Mesendoderm (in vitro differentiated cells): ENCODE measurements at regions not wholly inside any gene's neighbourhood (a gene's known extent, or its start where the extent isn't known, plus 50 kb on each side); places are given as distances from the start of the nearest gene placed in this dataset.

ENCODE experiments used
- DNase-seq: peaks from one replicate; pipeline ENCODE4 v3.0.0; 2013
- H2AK5ac ChIP-seq: 2 replicates; pipeline ENCODE4 v1.6.1; 2013; ENCODE audit warnings: low read length, inconsistent platforms
- H2BK120ac ChIP-seq: 2 replicates; pipeline ENCODE4 v1.6.1; 2013; ENCODE audit warnings: low read depth, mild to moderate bottlenecking, low read length, moderate library complexity, mixed read lengths
- H2BK15ac ChIP-seq: replicated peaks from 2 replicates; pipeline ENCODE4 v1.6.1; 2013; ENCODE audit warnings: low read depth, mild to moderate bottlenecking, moderate library complexity
- H2BK5ac ChIP-seq: 2 replicates; pipeline ENCODE4 v1.6.1; 2013; ENCODE audit warnings: low read length, inconsistent platforms
- H3K18ac ChIP-seq: 2 replicates; pipeline ENCODE4 v1.6.1; 2013; ENCODE audit warnings: mild to moderate bottlenecking, low read length, mixed read lengths
- H3K23ac ChIP-seq: one replicate; pipeline ENCODE4 v1.6.1; 2013; ENCODE audit warnings: low read length
- H3K27ac ChIP-seq: 2 replicates; pipeline ENCODE4 v1.5.1; 2013; ENCODE audit warnings: low read depth, mild to moderate bottlenecking, inconsistent platforms, low read length, moderate library complexity
- H3K27me3 ChIP-seq: 2 replicates; pipeline ENCODE4 v1.6.1; 2013; ENCODE audit warnings: low read length, control low read depth, mild to moderate bottlenecking, inconsistent platforms; ENCODE audit not compliant: insufficient read depth, poor library complexity
- H3K36me3 ChIP-seq: 2 replicates; pipeline ENCODE4 v1.6.1; 2013; ENCODE audit warnings: low read length, inconsistent platforms; ENCODE audit not compliant: control insufficient read depth, insufficient read depth
- H3K4ac ChIP-seq: one replicate; pipeline ENCODE4 v1.6.1; 2013; ENCODE audit warnings: low read depth, mild to moderate bottlenecking, low read length, moderate library complexity
- H3K4me1 ChIP-seq: 2 replicates; pipeline ENCODE4 v1.6.1; 2013; ENCODE audit warnings: low read depth, low read length, inconsistent platforms; ENCODE audit not compliant: control insufficient read depth
- H3K4me2 ChIP-seq: 2 replicates; pipeline ENCODE4 v1.6.1; 2013; ENCODE audit warnings: low read length
- H3K4me3 ChIP-seq: 2 replicates; pipeline ENCODE4 v1.5.1; 2013; ENCODE audit warnings: mild to moderate bottlenecking, low read length
- H3K56ac ChIP-seq: one replicate; pipeline ENCODE4 v1.6.1; 2013; ENCODE audit warnings: low read length
- H3K79me1 ChIP-seq: 2 replicates; pipeline ENCODE4 v1.6.1; 2013; ENCODE audit warnings: low read length, inconsistent platforms
- H3K79me2 ChIP-seq: 2 replicates; pipeline ENCODE4 v1.6.1; 2013; ENCODE audit warnings: mild to moderate bottlenecking, low read length; ENCODE audit not compliant: control insufficient read depth, insufficient read depth
- H3K9ac ChIP-seq: 2 replicates; pipeline ENCODE4 v1.6.1; 2013; ENCODE audit warnings: low read length, inconsistent platforms
- H4K5ac ChIP-seq: one replicate; pipeline ENCODE4 v1.6.1; 2013; ENCODE audit warnings: low read length
- H4K8ac ChIP-seq: one replicate; pipeline ENCODE4 v1.6.1; 2013; ENCODE audit warnings: low read depth, mild to moderate bottlenecking, control low read depth, low read length, moderate library complexity
- WGBS: extraction: QIAGEN DNeasy Blood & Tissue Kit; methylation state at CpG from one replicate; pipeline ENCODE4 v1.1.7; 2013; ENCODE audit warnings: low lambda C conversion rate, missing lambda C conversion rate; ENCODE audit not compliant: insufficient coverage; ENCODE audit errors: extremely low coverage; 5-methylcytosine and 5-hydroxymethylcytosine counted together

DNA sequence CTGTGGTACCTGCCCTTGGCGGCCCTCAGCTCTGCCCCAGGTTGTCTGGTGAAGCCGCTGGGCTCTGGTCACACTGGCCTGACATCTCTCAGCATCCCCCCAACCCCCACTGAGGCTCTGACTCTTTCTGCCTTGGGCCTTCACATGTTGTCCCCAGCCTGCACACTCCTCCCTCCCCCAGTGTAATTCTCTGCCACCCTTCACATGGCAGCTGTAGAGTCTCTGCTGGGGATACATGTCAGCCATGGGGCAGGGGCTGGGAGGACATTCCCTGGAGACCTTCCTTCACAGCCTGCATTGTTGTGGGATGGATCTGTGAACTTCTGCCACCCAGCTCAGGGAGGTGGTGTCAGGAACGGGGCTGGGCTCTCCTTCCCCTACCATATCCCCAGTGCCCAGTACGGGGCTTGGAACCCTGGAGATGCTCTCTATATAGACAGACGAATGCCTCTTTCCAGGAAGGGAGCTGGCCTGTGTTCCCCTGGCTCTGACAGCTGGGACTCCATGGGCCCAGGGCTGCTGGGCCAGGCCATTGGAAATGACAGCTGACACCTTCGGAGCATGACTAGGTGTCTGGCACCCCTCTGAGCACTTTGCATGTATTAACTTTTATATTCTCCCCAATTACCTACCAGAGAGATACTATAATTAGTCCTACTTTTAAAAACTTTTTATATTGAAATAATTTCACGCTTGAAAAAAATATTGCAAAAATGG, 151.5 kb downstream of the INHBB start:
- no peak overlapping the region for H3K4ac ChIP-seq
- no peak overlapping the region for H3K4me3 ChIP-seq
- no peak overlapping the region for H2BK15ac ChIP-seq
- no peaks in the 10 kb centered on the region for H3K36me3 ChIP-seq
- H3K27me3 ChIP-seq = no peaks in the 10 kb centered on the region
- whole genome bisulfite sequencing = no CpG with 5 or more reads among the region's 7 CpGs
- H3K27ac ChIP-seq = no peak overlapping the region
- no peak overlapping the region for H2BK120ac ChIP-seq
- no peak overlapping the region for H4K8ac ChIP-seq
- no peak overlapping the region for H4K5ac ChIP-seq
- no peak overlapping the region for H3K9ac ChIP-seq
- no peaks in the 10 kb centered on the region for H3K79me2 ChIP-seq
- H3K18ac ChIP-seq = no peak overlapping the region
- no peak for DNase-seq
- H3K79me1 ChIP-seq = no peaks in the 10 kb centered on the region
- H3K4me1 ChIP-seq = no peaks in the 10 kb centered on the region
- H2AK5ac ChIP-seq = no peak overlapping the region
- no peak overlapping the region for H2BK5ac ChIP-seq
- no peak overlapping the region for H3K4me2 ChIP-seq
- no peak overlapping the region for H3K56ac ChIP-seq
- H3K23ac ChIP-seq = no peak overlapping the region

GRCh38 chr2:120498121-120498520, 152.2 kb downstream of the INHBB start:
- DNase-seq = no peak
- no peaks in the 10 kb centered on the region for H3K79me2 ChIP-seq
- no peak overlapping the region for H3K4me3 ChIP-seq
- no peak overlapping the region for H3K4ac ChIP-seq
- WGBS = no CpG with 5 or more reads among the region's 3 CpGs
- H3K36me3 ChIP-seq = no peaks in the 10 kb centered on the region
- H2BK5ac ChIP-seq = no peak overlapping the region
- no peak overlapping the region for H2BK15ac ChIP-seq
- no peak overlapping the region for H3K56ac ChIP-seq
- H3K79me1 ChIP-seq = no peaks in the 10 kb centered on the region
- H3K4me1 ChIP-seq = no peaks in the 10 kb centered on the region
- no peak overlapping the region for H3K9ac ChIP-seq
- H2AK5ac ChIP-seq = no peak overlapping the region
- H3K23ac ChIP-seq = no peak overlapping the region
- no peak overlapping the region for H3K4me2 ChIP-seq
- no peak overlapping the region for H4K5ac ChIP-seq
- H3K18ac ChIP-seq = no peak overlapping the region
- no peaks in the 10 kb centered on the region for H3K27me3 ChIP-seq
- no peak overlapping the region for H4K8ac ChIP-seq
- no peak overlapping the region for H2BK120ac ChIP-seq
- no peak overlapping the region for H3K27ac ChIP-seq

GRCh38 chr2:120498576-120499394, 152.8 kb downstream of the INHBB start:
- DNase-seq = no peak
- H3K4me1 ChIP-seq = no peaks in the 10 kb centered on the region
- no peak overlapping the region for H4K8ac ChIP-seq
- no peak overlapping the region for H3K56ac ChIP-seq
- no peak overlapping the region for H3K23ac ChIP-seq
- H2BK15ac ChIP-seq = no peak overlapping the region
- no peak overlapping the region for H2BK120ac ChIP-seq
- H4K5ac ChIP-seq = no peak overlapping the region
- no peak overlapping the region for H3K18ac ChIP-seq
- no peak overlapping the region for H3K4me3 ChIP-seq
- H2BK5ac ChIP-seq = no peak overlapping the region
- H3K79me2 ChIP-seq = no peaks in the 10 kb centered on the region
- H3K27me3 ChIP-seq = no peaks in the 10 kb centered on the region
- H3K4ac ChIP-seq = no peak overlapping the region
- WGBS = no CpG with 5 or more reads among the region's 13 CpGs
- H3K4me2 ChIP-seq = no peak overlapping the region
- no peak overlapping the region for H2AK5ac ChIP-seq
- H3K36me3 ChIP-seq = no peaks in the 10 kb centered on the region
- H3K27ac ChIP-seq = no peak overlapping the region
- no peaks in the 10 kb centered on the region for H3K79me1 ChIP-seq
- H3K9ac ChIP-seq = no peak overlapping the region

- H3K27me3 ChIP-seq = no peaks in the 10 kb centered on the region
- DNase-seq = no peak
- no peak overlapping the region for H3K23ac ChIP-seq
- H3K36me3 ChIP-seq = no peaks in the 10 kb centered on the region
- no peaks in the 10 kb centered on the region for H3K79me2 ChIP-seq
- H2BK120ac ChIP-seq = no peak overlapping the region
- no peak overlapping the region for H3K4me3 ChIP-seq
- H3K4me1 ChIP-seq = no peaks in the 10 kb centered on the region
- H2BK5ac ChIP-seq = no peak overlapping the region
- no peaks in the 10 kb centered on the region for H3K79me1 ChIP-seq
- H4K5ac ChIP-seq = no peak overlapping the region
- H2BK15ac ChIP-seq = no peak overlapping the region
- H3K4ac ChIP-seq = no peak overlapping the region
- H3K18ac ChIP-seq = no peak overlapping the region
- no CpG with 5 or more reads among the region's 13 CpGs for WGBS
- no peak overlapping the region for H2AK5ac ChIP-seq
- H3K4me2 ChIP-seq = no peak overlapping the region
- H3K9ac ChIP-seq = no peak overlapping the region
- H3K56ac ChIP-seq = no peak overlapping the region
- no peak overlapping the region for H3K27ac ChIP-seq
- no peak overlapping the region for H4K8ac ChIP-seq
Observed at GRCh38 chr2:120499784-120500495, 154.0 kb downstream of the INHBB start.

DNA sequence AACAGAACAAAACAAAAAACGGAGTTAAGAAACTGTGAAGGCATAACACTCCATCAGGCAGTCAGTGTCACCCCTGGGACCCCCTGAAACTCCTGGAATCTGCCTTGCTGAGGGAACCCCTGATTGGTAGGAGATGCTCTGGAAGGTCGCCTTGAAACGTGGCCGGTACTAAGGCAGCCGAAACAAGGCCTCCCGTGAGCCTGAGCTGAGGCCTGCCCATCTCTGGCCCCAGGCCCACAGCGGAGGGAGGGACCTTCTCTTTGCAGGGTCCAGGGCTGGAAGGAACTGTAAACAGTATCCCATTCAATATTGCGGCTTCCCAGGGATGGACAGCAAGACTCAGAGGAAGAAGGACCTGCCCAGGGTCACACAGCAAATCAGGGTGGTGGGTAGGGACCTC, 155.7 kb downstream of the INHBB start:
- Histone ChIP-seq H3K27ac (no peak overlapping the region), H3K4ac (no peak overlapping the region), H3K4me1 (no peaks in the 10 kb centered on the region), H4K8ac (no peak overlapping the region), H2AK5ac (no peak overlapping the region), H3K36me3 (no peaks in the 10 kb centered on the region), H3K79me1 (no peaks in the 10 kb centered on the region), H4K5ac (no peak overlapping the region), H2BK15ac (no peak overlapping the region), H3K79me2 (no peaks in the 10 kb centered on the region), H3K56ac (no peak overlapping the region), H3K23ac (no peak overlapping the region), H3K9ac (no peak overlapping the region), H3K27me3 (no peaks in the 10 kb centered on the region), H3K18ac (no peak overlapping the region), H3K4me2 (no peak overlapping the region), H3K4me3 (no peak overlapping the region), H2BK5ac (no peak overlapping the region), H2BK120ac (no peak overlapping the region)
- no peak for DNase-seq
- WGBS = no CpG with 5 or more reads among the region's 8 CpGs
